Endothelial cell of hepatic sinusoid (primary cell): ENCODE measurements at regions not wholly inside any gene's neighbourhood (a gene's known extent, or its start where the extent isn't known, plus 50 kb on each side); places are given as distances from the start of the nearest gene placed in this dataset.

Experiments
- in situ Hi-C: cut with HindIII; loops from 2 replicates; pipeline ENCODE4 v1.10.0; 2017; ENCODE audit warnings: low sequenced_read_pairs

GRCh38 chr7:106393564-106394251 is 108.9 kb upstream of the NAMPT start:
- in situ Hi-C loops, result no loop called here

GRCh38 chr7:106392590-106392989 is 107.8 kb upstream of the NAMPT start:
- in situ Hi-C loops, result no loop called here

GRCh38 chr7:106392144-106392543 is 107.4 kb upstream of the NAMPT start:
- in situ Hi-C loops, result no loop called here

- in situ Hi-C loops, result no loop called here
These were observed 102.2 kb upstream of the NAMPT start for GRCh38 chr7:106386958-106387357.

- in situ Hi-C loops, result no loop called here
These were observed 99.6 kb upstream of the NAMPT start for GRCh38 chr7:106384373-106384772.

- in situ Hi-C loops, result no loop called here
These were observed 98.1 kb upstream of the NAMPT start for GRCh38 chr7:106382929-106383328.

GRCh38 chr7:106382129-106382528 is 97.3 kb upstream of the NAMPT start:
- in situ Hi-C loops, result no loop called here

- in situ Hi-C loops, result no loop called here
These were observed 96.5 kb upstream of the NAMPT start for GRCh38 chr7:106381252-106381651.

GRCh38 chr7:106377847-106378361 is 93.1 kb upstream of the NAMPT start:
- in situ Hi-C loops, result no loop called here

- in situ Hi-C loops, result no loop called here
These were observed 91.4 kb upstream of the NAMPT start for GRCh38 chr7:106376026-106376799.

GRCh38 chr7:106375499-106375898 is 90.7 kb upstream of the NAMPT start:
- in situ Hi-C loops, result no loop called here

GRCh38 chr7:106374437-106374836 is 89.7 kb upstream of the NAMPT start:
- in situ Hi-C loops, result no loop called here

- in situ Hi-C loops, result no loop called here
These were observed 88.0 kb upstream of the NAMPT start for GRCh38 chr7:106372595-106373318.

GRCh38 chr7:106372126-106372525 is 87.3 kb upstream of the NAMPT start:
- in situ Hi-C loops, result no loop called here

- in situ Hi-C loops, result no loop called here
These were observed 86.8 kb upstream of the NAMPT start for GRCh38 chr7:106371629-106372028.

- in situ Hi-C loops, result no loop called here
These were observed 85.8 kb upstream of the NAMPT start for GRCh38 chr7:106370542-106370941.

- in situ Hi-C loops, result no loop called here
These were observed 85.0 kb upstream of the NAMPT start for GRCh38 chr7:106369816-106370215.

- in situ Hi-C loops, result no loop called here
These were observed 84.6 kb upstream of the NAMPT start for GRCh38 chr7:106369352-106369751.

- in situ Hi-C loops, result no loop called here
These were observed 82.9 kb upstream of the NAMPT start for GRCh38 chr7:106367664-106368063.

- in situ Hi-C loops, result no loop called here
These were observed 82.2 kb upstream of the NAMPT start for GRCh38 chr7:106367018-106367420.

- in situ Hi-C loops, result no loop called here
These were observed 80.6 kb upstream of the NAMPT start for GRCh38 chr7:106365252-106366005.
